Loucy (cell line): ENCODE measurements at regions not wholly inside any gene's neighbourhood (a gene's known extent, or its start where the extent isn't known, plus 50 kb on each side); places are given as distances from the start of the nearest gene placed in this dataset.

Source experiments
- H2AFZ ChIP-seq: fragments of 200-600 bp; sonication (generic); 2 replicates; pipeline ENCODE4 v1.6.0; 2016; ENCODE audit warnings: antibody characterized with exemption, mild to moderate bottlenecking, low read length, moderate library complexity
- H3F3A ChIP-seq: fragments of 200-600 bp; 2 replicates; pipeline ENCODE4 v1.6.0; 2016; ENCODE audit warnings: antibody characterized with exemption, low read depth, mild to moderate bottlenecking
- H3K27me3 ChIP-seq: fragments of 200-600 bp; sonication (generic); 2 replicates; pipeline ENCODE4 v1.6.1; 2014; ENCODE audit warnings: low read length, mild to moderate bottlenecking; ENCODE audit not compliant: insufficient read depth, poor library complexity, severe bottlenecking
- H3K36me3 ChIP-seq: fragments of 200-600 bp; sonication (generic); 2 replicates; pipeline ENCODE4 v1.6.1; 2016; ENCODE audit warnings: low read length; ENCODE audit not compliant: insufficient read depth
- H3K4me1 ChIP-seq: fragments of 200-600 bp; sonication (generic); 2 replicates; pipeline ENCODE4 v1.5.1; 2014; ENCODE audit warnings: low read length, mild to moderate bottlenecking; ENCODE audit not compliant: insufficient read depth, poor library complexity, severe bottlenecking
- H3K4me2 ChIP-seq: fragments of 200-600 bp; sonication (generic); 2 replicates; pipeline ENCODE4 v1.6.0; 2014; ENCODE audit warnings: antibody characterized with exemption, low read length, low read depth, mild to moderate bottlenecking; ENCODE audit not compliant: poor library complexity, severe bottlenecking
- H3K4me3 ChIP-seq: fragments of 200-600 bp; sonication (generic); 2 replicates; pipeline ENCODE4 v1.5.1; 2014; ENCODE audit warnings: low read length, mild to moderate bottlenecking, mixed read lengths; ENCODE audit not compliant: poor library complexity, severe bottlenecking
- H3K79me2 ChIP-seq: fragments of 200-600 bp; sonication (generic); 2 replicates; pipeline ENCODE4 v1.6.1; 2014; ENCODE audit warnings: low read length; ENCODE audit not compliant: insufficient read depth
- H3K9ac ChIP-seq: fragments of 200-600 bp; sonication (generic); 2 replicates; pipeline ENCODE4 v1.6.0; 2014; ENCODE audit warnings: mild to moderate bottlenecking, low read depth, low read length, moderate library complexity; ENCODE audit not compliant: poor library complexity, severe bottlenecking
- H3K9me2 ChIP-seq: fragments of 200-600 bp; sonication (generic); replicated peaks from 2 replicates; pipeline ENCODE4 v1.6.1; 2016; ENCODE audit warnings: low read depth, low read length, mixed read lengths
- H3K9me3 ChIP-seq: fragments of 200-600 bp; sonication (generic); 2 replicates; pipeline ENCODE4 v1.6.1; 2014; ENCODE audit warnings: mild to moderate bottlenecking, antibody characterized with exemption, low read length, low read depth; ENCODE audit not compliant: insufficient read depth
- H4K20me1 ChIP-seq: fragments of 200-600 bp; sonication (generic); 2 replicates; pipeline ENCODE4 v1.6.0; 2014; ENCODE audit warnings: antibody characterized with exemption, low read length, mild to moderate bottlenecking; ENCODE audit not compliant: insufficient read depth, poor library complexity, severe bottlenecking
- CTCF ChIP-seq: fragments of 200-600 bp; sonication (generic); conservative IDR thresholded peaks from 2 replicates; pipeline ENCODE4 v1.5.1; 2014; ENCODE audit warnings: mild to moderate bottlenecking, antibody characterized with exemption, low read length
- EZH2phosphoT487 ChIP-seq: fragments of 200-600 bp; IDR thresholded peaks from 2 replicates; pipeline ENCODE4 v1.6.1; 2018; ENCODE audit warnings: antibody characterized with exemption, mild to moderate bottlenecking, moderate library complexity, borderline replicate concordance

- no peaks in the 10 kb centered on the region for H3K79me2 ChIP-seq
- H3K4me2 ChIP-seq = no peak overlapping the region
- TF ChIP-seq CTCF (no peak), EZH2phosphoT487 (no peak)
- H3K36me3 ChIP-seq = no peaks in the 10 kb centered on the region
- H3K27me3 ChIP-seq = no peaks in the 10 kb centered on the region
- H3F3A ChIP-seq = no peaks in the 10 kb centered on the region
- H4K20me1 ChIP-seq = no peaks in the 10 kb centered on the region
- no peaks in the 10 kb centered on the region for H3K9me2 ChIP-seq
- peaks cover 4% of the 10 kb centered on the region for H3K4me1 ChIP-seq
- no peak overlapping the region for H2AFZ ChIP-seq
- H3K9me3 ChIP-seq = no peaks in the 10 kb centered on the region
- H3K9ac ChIP-seq = no peak overlapping the region
- H3K4me3 ChIP-seq = no peak overlapping the region
Measured at GRCh38 chr5:88487066-88487465, 218.4 kb upstream of the TMEM161B start.

GRCh38 chr5:88486431-88486830, 217.8 kb upstream of the TMEM161B start:
- H3K4me3 ChIP-seq = no peak overlapping the region
- no peak overlapping the region for H3K9ac ChIP-seq
- peaks cover 4% of the 10 kb centered on the region for H3K4me1 ChIP-seq

GRCh38 chr5:88485531-88485930, 216.9 kb upstream of the TMEM161B start:
- H3K9me2 ChIP-seq = no peaks in the 10 kb centered on the region
- TF ChIP-seq EZH2phosphoT487 = no peak
- no peak for TF ChIP-seq CTCF
- no peak overlapping the region for H2AFZ ChIP-seq
- H3K79me2 ChIP-seq = no peaks in the 10 kb centered on the region
- no peak overlapping the region for H3K4me3 ChIP-seq
- no peak overlapping the region for H3K4me2 ChIP-seq
- H4K20me1 ChIP-seq = no peaks in the 10 kb centered on the region
- no peaks in the 10 kb centered on the region for H3F3A ChIP-seq
- no peaks in the 10 kb centered on the region for H3K36me3 ChIP-seq
- H3K27me3 ChIP-seq = no peaks in the 10 kb centered on the region
- no peaks in the 10 kb centered on the region for H3K9me3 ChIP-seq
- peaks cover 4% of the 10 kb centered on the region for H3K4me1 ChIP-seq
- H3K9ac ChIP-seq = no peak overlapping the region

More at GRCh38 chr5:88486431-88486830, 217.8 kb upstream of the TMEM161B start:
- Histone ChIP-seq H3F3A (no peaks in the 10 kb centered on the region), H2AFZ (no peak overlapping the region), H3K9me2 (no peaks in the 10 kb centered on the region), H3K4me2 (no peak overlapping the region), H3K27me3 (no peaks in the 10 kb centered on the region), H3K36me3 (no peaks in the 10 kb centered on the region), H4K20me1 (no peaks in the 10 kb centered on the region), H3K79me2 (no peaks in the 10 kb centered on the region), H3K9me3 (no peaks in the 10 kb centered on the region)
- TF ChIP-seq CTCF (no peak), EZH2phosphoT487 (no peak)
